Ishikawa (cell line): ENCODE measurements at regions not wholly inside any gene's neighbourhood (a gene's known extent, or its start where the extent isn't known, plus 50 kb on each side); places are given as distances from the start of the nearest gene placed in this dataset.

Source experiments
- CEBPB ChIP-seq: IDR thresholded peaks from 2 replicates; pipeline ENCODE4 v1.6.1; 2012
- CREB1 ChIP-seq: IDR thresholded peaks from 2 replicates; pipeline ENCODE4 v1.6.1; 2012; ENCODE audit warnings: low read depth
- EGR1 ChIP-seq: IDR thresholded peaks from 2 replicates; pipeline ENCODE4 v1.6.1; 2012
- EP300 ChIP-seq: IDR thresholded peaks from 2 replicates; pipeline ENCODE4 v1.6.1; 2012; ENCODE audit warnings: borderline replicate concordance
- FOXM1 ChIP-seq: IDR thresholded peaks from 2 replicates; pipeline ENCODE4 v1.6.1; 2012; ENCODE audit warnings: low read depth, borderline replicate concordance
- NFIC ChIP-seq: IDR thresholded peaks from 2 replicates; pipeline ENCODE4 v1.6.1; 2012
- RAD21 ChIP-seq: IDR thresholded peaks from 2 replicates; pipeline ENCODE4 v1.6.1; 2012; ENCODE audit warnings: low read depth
- TAF1 ChIP-seq: IDR thresholded peaks from 2 replicates; pipeline ENCODE4 v1.6.1; 2012; ENCODE audit warnings: low read depth, mild to moderate bottlenecking
- TCF12 ChIP-seq: IDR thresholded peaks from 2 replicates; pipeline ENCODE4 v1.6.1; 2012; ENCODE audit warnings: low read depth
- TEAD4 ChIP-seq: IDR thresholded peaks from 2 replicates; pipeline ENCODE4 v1.6.1; 2012
- USF1 ChIP-seq: IDR thresholded peaks from 2 replicates; pipeline ENCODE4 v1.6.1; 2012
- YY1 ChIP-seq: IDR thresholded peaks from 2 replicates; pipeline ENCODE4 v1.6.1; 2012; ENCODE audit warnings: low read depth
- ZBTB7A ChIP-seq: IDR thresholded peaks from 2 replicates; pipeline ENCODE4 v1.6.1; 2012; ENCODE audit warnings: low read depth
- TF ChIP-seq, protein P1 (sequence below): IDR thresholded peaks from 2 replicates; pipeline ENCODE4 v1.6.1; 2012
- TF ChIP-seq, protein P2 (sequence below): IDR thresholded peaks from 2 replicates; pipeline ENCODE4 v1.6.1; 2012; ENCODE audit warnings: low read depth, mild to moderate bottlenecking

DNA sequence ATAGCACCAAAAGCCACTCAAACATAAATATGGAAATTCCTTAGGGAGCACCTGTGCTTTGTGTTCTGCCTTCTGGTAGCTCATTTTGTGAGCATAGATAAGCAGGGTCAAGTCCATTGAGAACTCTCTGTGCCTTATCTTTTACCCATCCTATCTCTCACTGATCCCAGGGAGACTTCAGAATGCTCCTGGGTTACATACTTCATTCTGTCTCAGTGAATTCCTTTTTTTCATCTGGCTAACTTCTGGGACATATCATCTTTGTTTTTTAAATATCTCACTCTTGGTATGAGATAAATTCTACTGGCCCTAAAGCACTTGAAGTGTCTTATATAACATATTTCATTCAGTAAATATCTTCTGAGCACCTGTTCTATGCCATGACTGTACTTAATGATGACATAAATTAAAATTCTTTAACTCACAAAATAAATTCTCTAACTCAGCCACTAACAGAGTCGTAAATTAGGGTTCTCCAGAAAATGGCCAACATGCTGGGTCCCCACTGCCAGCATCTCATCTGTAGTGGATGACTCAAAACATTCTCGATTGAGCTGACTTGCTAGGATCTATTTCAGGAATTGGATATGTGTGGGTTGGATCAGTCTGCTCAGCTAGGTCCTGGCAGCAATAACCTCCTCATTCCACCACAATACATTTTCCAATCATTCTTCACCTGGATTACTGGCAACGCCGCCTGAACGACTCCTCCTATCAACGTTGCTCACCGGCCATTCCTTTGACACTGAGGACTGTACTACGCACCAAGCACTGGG, 170.2 kb downstream of the FOXO1 start:
- TF ChIP-seq NFIC (no peak), FOXM1 (no peak), TCF12 (no peak), EP300 (no peak), TEAD4 (no peak), YY1 (no peak), RAD21 (no peak), ZBTB7A (no peak), TAF1 (no peak), CEBPB (no peak), CREB1 (no peak), EGR1 (no peak)
- TF ChIP-seq, protein P1, sequence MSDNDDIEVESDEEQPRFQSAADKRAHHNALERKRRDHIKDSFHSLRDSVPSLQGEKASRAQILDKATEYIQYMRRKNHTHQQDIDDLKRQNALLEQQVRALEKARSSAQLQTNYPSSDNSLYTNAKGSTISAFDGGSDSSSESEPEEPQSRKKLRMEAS = no peak

DNA sequence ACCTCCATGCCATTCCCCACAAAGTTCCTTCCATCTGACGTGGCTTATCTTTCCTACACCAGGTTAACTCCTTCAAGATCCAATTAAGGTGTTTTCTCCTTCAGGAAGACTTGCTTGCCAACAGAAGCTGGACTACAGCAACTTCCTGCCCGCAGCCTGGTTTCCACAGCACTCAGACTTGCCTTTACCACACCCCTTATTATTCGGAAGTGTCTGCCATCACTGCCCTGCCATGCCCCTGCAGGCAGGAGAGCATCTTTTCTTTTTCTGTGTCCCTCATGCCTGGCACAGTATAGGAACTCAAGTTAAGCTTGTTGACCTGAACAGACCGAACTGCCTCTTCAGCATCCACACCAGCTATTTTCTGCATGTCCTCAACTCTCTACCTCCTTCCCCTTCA, 168.0 kb downstream of the FOXO1 start:
- no peak for TF ChIP-seq USF1
- TF ChIP-seq CREB1 = no peak
- no peak for TF ChIP-seq EP300
- TF ChIP-seq CEBPB = no peak
- TF ChIP-seq TEAD4 = no peak
- no peak for TF ChIP-seq TAF1
- no peak for TF ChIP-seq ZBTB7A
- TF ChIP-seq, protein P2, sequence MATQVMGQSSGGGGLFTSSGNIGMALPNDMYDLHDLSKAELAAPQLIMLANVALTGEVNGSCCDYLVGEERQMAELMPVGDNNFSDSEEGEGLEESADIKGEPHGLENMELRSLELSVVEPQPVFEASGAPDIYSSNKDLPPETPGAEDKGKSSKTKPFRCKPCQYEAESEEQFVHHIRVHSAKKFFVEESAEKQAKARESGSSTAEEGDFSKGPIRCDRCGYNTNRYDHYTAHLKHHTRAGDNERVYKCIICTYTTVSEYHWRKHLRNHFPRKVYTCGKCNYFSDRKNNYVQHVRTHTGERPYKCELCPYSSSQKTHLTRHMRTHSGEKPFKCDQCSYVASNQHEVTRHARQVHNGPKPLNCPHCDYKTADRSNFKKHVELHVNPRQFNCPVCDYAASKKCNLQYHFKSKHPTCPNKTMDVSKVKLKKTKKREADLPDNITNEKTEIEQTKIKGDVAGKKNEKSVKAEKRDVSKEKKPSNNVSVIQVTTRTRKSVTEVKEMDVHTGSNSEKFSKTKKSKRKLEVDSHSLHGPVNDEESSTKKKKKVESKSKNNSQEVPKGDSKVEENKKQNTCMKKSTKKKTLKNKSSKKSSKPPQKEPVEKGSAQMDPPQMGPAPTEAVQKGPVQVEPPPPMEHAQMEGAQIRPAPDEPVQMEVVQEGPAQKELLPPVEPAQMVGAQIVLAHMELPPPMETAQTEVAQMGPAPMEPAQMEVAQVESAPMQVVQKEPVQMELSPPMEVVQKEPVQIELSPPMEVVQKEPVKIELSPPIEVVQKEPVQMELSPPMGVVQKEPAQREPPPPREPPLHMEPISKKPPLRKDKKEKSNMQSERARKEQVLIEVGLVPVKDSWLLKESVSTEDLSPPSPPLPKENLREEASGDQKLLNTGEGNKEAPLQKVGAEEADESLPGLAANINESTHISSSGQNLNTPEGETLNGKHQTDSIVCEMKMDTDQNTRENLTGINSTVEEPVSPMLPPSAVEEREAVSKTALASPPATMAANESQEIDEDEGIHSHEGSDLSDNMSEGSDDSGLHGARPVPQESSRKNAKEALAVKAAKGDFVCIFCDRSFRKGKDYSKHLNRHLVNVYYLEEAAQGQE = no peak
- no peak for TF ChIP-seq TCF12
- TF ChIP-seq, protein P1 = no peak
- TF ChIP-seq NFIC = no peak
- no peak for TF ChIP-seq FOXM1
- TF ChIP-seq EGR1 = no peak
- TF ChIP-seq YY1 = no peak

DNA sequence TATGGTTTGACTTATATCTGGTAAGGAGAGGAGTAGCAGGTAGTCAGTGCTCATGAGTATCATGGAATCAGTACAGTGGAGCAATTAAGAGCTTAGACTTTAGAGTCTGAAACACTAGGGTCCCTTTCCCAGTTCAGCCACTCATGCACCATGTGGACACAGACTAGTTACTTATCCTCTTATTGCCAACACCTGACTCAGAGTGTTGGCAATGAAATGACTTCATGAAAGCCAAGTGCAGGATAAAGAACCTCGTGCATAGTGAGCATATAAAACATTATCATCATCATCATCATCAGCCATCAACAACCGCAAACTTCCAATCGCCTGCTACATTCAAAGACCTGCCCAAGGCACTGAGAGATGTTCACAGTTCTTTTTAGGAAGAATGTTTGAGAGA, 164.2 kb downstream of the FOXO1 start:
- TF ChIP-seq, protein P1 = no peak
- TF ChIP-seq TEAD4 (no peak), TAF1 (no peak), TCF12 (no peak), FOXM1 (no peak), NFIC (no peak), USF1 (no peak), CEBPB (no peak), YY1 (no peak), CREB1 (no peak), EP300 (no peak), EGR1 (no peak), ZBTB7A (no peak), RAD21 (no peak)
- TF ChIP-seq, protein P2 = no peak

DNA sequence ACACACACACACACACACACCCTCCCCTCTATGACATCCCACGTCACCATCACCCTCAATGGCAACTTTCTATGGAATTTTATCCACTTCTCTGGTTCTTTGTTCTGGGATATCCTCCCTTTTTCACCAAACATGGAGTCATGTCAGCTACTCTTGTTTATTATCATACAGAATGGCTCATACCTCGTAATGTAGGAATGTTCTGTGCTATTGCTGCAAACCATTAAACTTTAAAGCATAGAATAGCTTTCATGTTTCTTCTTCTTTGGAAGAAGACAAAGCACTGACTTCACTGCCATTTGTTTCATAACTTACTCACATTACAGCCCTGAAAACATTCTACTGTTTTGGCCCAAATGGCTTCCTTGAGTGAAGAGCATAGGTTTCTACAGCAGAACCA, 163.4 kb downstream of the FOXO1 start:
- no peak for TF ChIP-seq TCF12
- TF ChIP-seq RAD21 = no peak
- TF ChIP-seq YY1 = no peak
- TF ChIP-seq CREB1 = no peak
- TF ChIP-seq ZBTB7A = no peak
- TF ChIP-seq FOXM1 = no peak
- TF ChIP-seq CEBPB = no peak

DNA sequence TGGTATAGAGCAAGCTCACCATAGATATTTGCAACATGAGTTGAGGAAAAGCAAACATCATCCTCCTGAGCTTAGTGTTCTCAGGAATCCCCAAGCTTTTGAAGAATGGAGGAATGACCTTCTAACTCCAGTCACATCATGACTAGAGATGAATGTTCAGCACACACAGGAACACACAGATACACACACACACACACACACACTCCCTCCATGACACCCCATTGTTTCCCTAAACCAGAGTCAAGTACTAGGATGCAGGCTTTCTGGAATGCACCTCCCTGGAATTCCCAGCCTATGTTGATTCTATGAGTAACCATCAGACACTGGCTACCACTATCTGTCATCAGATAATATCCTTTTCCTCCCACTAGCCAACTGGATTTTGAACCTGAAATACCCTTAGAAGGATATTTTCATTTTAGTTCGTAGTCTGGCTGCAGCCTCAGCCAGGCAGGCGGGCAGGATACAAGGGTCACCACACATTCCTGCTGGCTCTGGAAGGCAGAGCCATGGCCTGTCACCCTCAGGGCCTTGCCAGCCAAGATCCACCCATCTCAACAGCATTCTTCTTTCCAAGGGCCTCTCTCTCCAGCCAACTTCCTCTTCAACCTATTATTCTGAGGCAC, 162.4 kb downstream of the FOXO1 start:
- TF ChIP-seq TCF12 = no peak
- TF ChIP-seq TAF1 = no peak
- no peak for TF ChIP-seq RAD21
- no peak for TF ChIP-seq TEAD4
- no peak for TF ChIP-seq EP300
- no peak for TF ChIP-seq CREB1
- TF ChIP-seq CEBPB = no peak
- TF ChIP-seq ZBTB7A = no peak
- TF ChIP-seq, protein P2 = no peak
- no peak for TF ChIP-seq USF1
- TF ChIP-seq EGR1 = no peak
- TF ChIP-seq, protein P1 = no peak
